Lower leg skin (tissue), 3 donors: ENCODE measurements at regions not wholly inside any gene's neighbourhood (a gene's known extent, or its start where the extent isn't known, plus 50 kb on each side); places are given as distances from the start of the nearest gene placed in this dataset.

Experiments used
- CTCF ChIP-seq, 3 donors: fragments of 450-650 bp; IDR thresholded peaks; one replicate each; pipeline ENCODE4 v1.5.1; 2016; ENCODE audit warnings: antibody characterized with exemption in 3 of 3, mild to moderate bottlenecking in 3 of 3, moderate library complexity in 2 of 3
- POLR2A ChIP-seq, 2 donors: fragments of 450-650 bp; IDR thresholded peaks; one replicate each; pipeline ENCODE4 v1.6.1; 2016 to 2017; ENCODE audit warnings: antibody characterized with exemption in 2 of 2, mild to moderate bottlenecking in 1 of 2, moderate library complexity in 1 of 2

GRCh38 chr12:87929346-87929745 is 99.9 kb downstream of the C12orf50 start:
- no peak for TF ChIP-seq CTCF (IDR thresholded peaks at IDR 0.05)
- TF ChIP-seq POLR2A (IDR thresholded peaks at IDR 0.05), result no peak
